ENCODE measurements at regions not wholly inside any gene's neighbourhood (a gene's known extent, or its start where the extent isn't known, plus 50 kb on each side); places are given as distances from the start of the nearest gene placed in this dataset.

DNA sequence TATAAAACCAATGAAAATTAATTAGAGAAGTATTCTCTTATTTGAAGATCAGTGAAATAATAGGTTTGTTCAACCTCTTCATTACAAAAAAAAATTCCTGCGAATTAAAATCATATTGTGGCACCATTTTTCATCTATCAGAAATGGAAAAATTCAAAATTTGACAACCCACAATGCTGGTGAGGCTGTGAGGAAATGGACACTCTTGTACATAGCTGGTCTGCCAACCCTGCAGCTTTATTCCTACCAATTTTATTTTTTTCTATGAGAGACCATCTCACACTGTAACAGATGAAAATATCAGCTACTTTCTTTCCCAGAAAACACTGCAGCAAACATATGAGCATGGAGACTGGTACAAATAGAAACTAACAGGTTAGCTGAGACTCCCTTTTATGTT is 208.8 kb upstream of the SEMA3E start:
- Histone ChIP-seq H3K56ac (replicated peaks; ENCODE audit: insufficient read length, low read depth, low read length) (no peak overlapping the region), H2BK120ac (replicated peaks; ENCODE audit: low read depth, low read length) (no peak overlapping the region), H3K9me3 (ENCODE audit: insufficient read depth in 2 of 2, low read depth in 1 of 2, low read length in 1 of 2) (no peaks in the 10 kb centered on the region), H2BK12ac (ENCODE audit: low read depth, low read length) (no peak overlapping the region), H3K23ac (ENCODE audit: insufficient read length) (no peak overlapping the region), H4K91ac (replicated peaks; ENCODE audit: insufficient read length, low read length) (no peak overlapping the region), H3K79me2 (ENCODE audit: control insufficient read depth in 1 of 2, insufficient read depth in 2 of 2, low read length in 2 of 2) (no peaks in the 10 kb centered on the region), H2BK15ac (ENCODE audit: low read length) (no peak overlapping the region), H4K8ac (ENCODE audit: extremely low read depth, insufficient read depth, low read length) (no peak overlapping the region), H3K27me3 (replicated peaks in 1 of 4; ENCODE audit: control insufficient read depth in 3 of 4, extremely low read depth in 1 of 4, insufficient read depth in 3 of 4, low read length in 3 of 4) (no peaks in the 10 kb centered on the region), H3K79me1 (ENCODE audit: low read depth, low read length) (no peaks in the 10 kb centered on the region), H4K20me1 (replicated peaks in 1 of 2; ENCODE audit: control insufficient read depth in 1 of 2, insufficient read depth in 2 of 2, low read length in 2 of 2) (no peaks in the 10 kb centered on the region), H3K4me1 (replicated peaks in 1 of 4; ENCODE audit: control insufficient read depth in 3 of 4, insufficient read depth in 4 of 4, low read length in 3 of 4) (no peaks in the 10 kb centered on the region), H3K18ac (ENCODE audit: extremely low read depth, low read length) (no peak overlapping the region), H3K36me3 (ENCODE audit: control insufficient read depth in 2 of 4, insufficient read depth in 4 of 4, low read length in 3 of 4) (no peaks in the 10 kb centered on the region; a peak in 1 of 8 replicates), H2BK20ac (ENCODE audit: low read length) (no peak overlapping the region), H3K4ac (replicated peaks; ENCODE audit: insufficient read length, low read depth, low read length) (no peak overlapping the region), H3K4me3 (ENCODE audit: extremely low read depth in 1 of 4, insufficient read depth in 2 of 4, low read depth in 3 of 4, low read length in 4 of 4) (no peak overlapping the region), H2BK5ac (ENCODE audit: low read depth, low read length) (no peak overlapping the region), H2AFZ (ENCODE audit: low read length) (no peak overlapping the region), H3K9ac (replicated peaks in 1 of 4; ENCODE audit: extremely low read depth in 1 of 4, low read depth in 3 of 4, low read length in 3 of 4) (no peak overlapping the region), H4K5ac (ENCODE audit: insufficient read length, low read depth, low read length) (no peak overlapping the region), H3K23me2 (ENCODE audit: low read depth, low read length) (no peaks in the 10 kb centered on the region), H2AK5ac (ENCODE audit: low read depth, low read length) (no peak overlapping the region), H3K14ac (ENCODE audit: insufficient read length) (no peak overlapping the region), H3K27ac (ENCODE audit: low read depth, low read length) (no peak overlapping the region), H3K4me2 (ENCODE audit: insufficient read depth in 1 of 2, low read depth in 2 of 2, low read length in 2 of 2) (no peak overlapping the region)
- CTCF ChIA-PET (ENCODE audit: partially characterized antibody), result no interaction called here
- POLR2A ChIA-PET (ENCODE audit: partially characterized antibody), result no interaction called here
- FAIRE-seq (no peak), DNase-seq (ENCODE audit: low read depth in 1 of 2, low spot score in 2 of 2) (no peak)
- WGBS, 2 experiments (ENCODE audit: extremely low coverage in 1 of 2, insufficient coverage in 1 of 2, insufficient read length in 1 of 2, insufficient replicate concordance in 2 of 2, low coverage in 1 of 2, low lambda C conversion rate in 2 of 2, missing lambda C conversion rate in 1 of 2), result 71% methylated on average over 1 of the region's 1 CpG; no CpG with 5 or more reads in 1 of the 2 experiments
- TF ChIP-seq, protein P1, sequence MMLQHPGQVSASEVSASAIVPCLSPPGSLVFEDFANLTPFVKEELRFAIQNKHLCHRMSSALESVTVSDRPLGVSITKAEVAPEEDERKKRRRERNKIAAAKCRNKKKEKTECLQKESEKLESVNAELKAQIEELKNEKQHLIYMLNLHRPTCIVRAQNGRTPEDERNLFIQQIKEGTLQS (IDR thresholded peaks at IDR 0.05; ENCODE audit: insufficient read depth, low read depth, low read length), result no peak
- TF ChIP-seq POU5F1 (IDR thresholded peaks at IDR 0.05; ENCODE audit: low read depth, low read length) (no peak), EGR1 (IDR thresholded peaks at IDR 0.05; ENCODE audit: borderline replicate concordance, low read depth, low read length) (no peak), RFX5 (IDR thresholded peaks at IDR 0.05; ENCODE audit: borderline replicate concordance, low read depth, low read length) (no peak), ASH2L (IDR thresholded peaks at IDR 0.05; ENCODE audit: low read length) (no peak), NANOG (IDR thresholded peaks at IDR 0.05; ENCODE audit: insufficient read depth, low read depth, low read length, poor library complexity, severe bottlenecking) (no peak), GABPA (IDR thresholded peaks at IDR 0.05; ENCODE audit: borderline replicate concordance, insufficient read depth, low read length) (no peak), SUZ12 (IDR thresholded peaks at IDR 0.05; ENCODE audit: low read length) (no peak), SP4 (IDR thresholded peaks at IDR 0.05; ENCODE audit: low read length) (no peak), SIRT6 (IDR thresholded peaks at IDR 0.05; ENCODE audit: low read length) (no peak), CBX5 (IDR thresholded peaks at IDR 0.05; ENCODE audit: low read depth, low read length) (no peak), CTBP2 (IDR thresholded peaks at IDR 0.05; ENCODE audit: borderline replicate concordance, insufficient read depth, insufficient read length, low read length) (no peak), BRCA1 (IDR thresholded peaks at IDR 0.05; ENCODE audit: low read depth, low read length) (no peak)
- TF ChIP-seq, protein P2, sequence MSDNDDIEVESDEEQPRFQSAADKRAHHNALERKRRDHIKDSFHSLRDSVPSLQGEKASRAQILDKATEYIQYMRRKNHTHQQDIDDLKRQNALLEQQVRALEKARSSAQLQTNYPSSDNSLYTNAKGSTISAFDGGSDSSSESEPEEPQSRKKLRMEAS (IDR thresholded peaks at IDR 0.05), result no peak

Data from H1 (cell line).